ENCODE measurements at regions not wholly inside any gene's neighbourhood (a gene's known extent, or its start where the extent isn't known, plus 50 kb on each side); places are given as distances from the start of the nearest gene placed in this dataset.

DNA sequence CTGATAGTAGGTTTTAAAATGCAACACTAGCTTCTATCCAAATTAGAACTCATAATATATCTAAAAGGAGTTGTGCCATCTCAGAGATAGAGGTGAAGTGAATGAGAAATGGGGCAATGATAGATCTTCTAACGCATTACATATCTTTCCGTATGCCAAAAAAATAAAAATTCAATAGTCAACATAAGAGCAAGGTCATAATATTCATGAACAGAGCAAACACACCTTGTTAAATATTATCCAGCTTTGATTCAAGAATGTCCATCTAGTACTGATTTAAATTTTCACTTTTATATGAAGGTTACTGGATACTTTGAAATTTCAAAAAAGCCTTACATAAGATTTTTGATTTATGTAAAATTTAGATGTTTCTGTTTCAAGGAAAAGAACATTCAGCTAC lies 554.5 kb downstream of the NSUN3 start:
- no peak overlapping the region for H3K4me3 Mint-ChIP-seq
- H3K36me3 Mint-ChIP-seq = no peaks in the 10 kb centered on the region
- H3K9me3 ChIP-seq (replicated peaks in 1 of 2; ENCODE audit: control insufficient read depth in 1 of 2, insufficient read depth in 1 of 2, low read length in 2 of 2) = no peaks in the 10 kb centered on the region
- no peaks in the 10 kb centered on the region for H3K4me1 ChIP-seq (ENCODE audit: control insufficient read depth in 1 of 2, insufficient read depth in 2 of 2, low read length in 2 of 2)
- H4K20me1 ChIP-seq (ENCODE audit: insufficient read depth, low read length) = no peaks in the 10 kb centered on the region
- no peak for DNase-seq
- no peaks in the 10 kb centered on the region for H3K27me3 ChIP-seq (ENCODE audit: control insufficient read depth in 2 of 2, insufficient read depth in 2 of 2, low read length in 2 of 2)
- no peak for TF ChIP-seq CTCF (IDR thresholded peaks at IDR 0.05)
- no peak overlapping the region for H3K4me2 ChIP-seq (replicated peaks; ENCODE audit: extremely low read depth, low read length, poor library complexity, severe bottlenecking)
- H3K9ac ChIP-seq (ENCODE audit: insufficient read depth, low read length, poor library complexity, severe bottlenecking) = no peak overlapping the region
- H3K4me3 ChIP-seq (replicated peaks in 1 of 3; ENCODE audit: low read depth in 2 of 3, low read length in 3 of 3) = no peak overlapping the region
- H3K79me2 ChIP-seq (ENCODE audit: insufficient read depth, low read length) = no peaks in the 10 kb centered on the region
- H3K27ac ChIP-seq (ENCODE audit: low read depth in 1 of 2, low read length in 2 of 2) = no peak overlapping the region
- no peak overlapping the region for H2AFZ ChIP-seq (ENCODE audit: insufficient read depth, low read depth, low read length, poor library complexity, severe bottlenecking)
- no peak overlapping the region for H3K27ac Mint-ChIP-seq
- intact Hi-C loops (cut with micrococcal nuclease) = no loop called here
- peaks cover 0 to 2% (median 0%) of the 10 kb centered on the region in 3 donors for H3K27me3 Mint-ChIP-seq (ENCODE audit: low read depth in 3 of 3)
- no peaks in the 10 kb centered on the region for H3K4me1 Mint-ChIP-seq
- H3K9me3 Mint-ChIP-seq = peaks cover 0 to 4% (median 0%) of the 10 kb centered on the region in 7 donors
- WGBS (ENCODE audit: insufficient coverage) = no CpG with 5 or more reads among the region's 2 CpGs
- H3K36me3 ChIP-seq (replicated peaks in 1 of 2; ENCODE audit: control insufficient read depth in 1 of 2, insufficient read depth in 2 of 2, low read length in 2 of 2) = no peaks in the 10 kb centered on the region

- Mint-ChIP-seq H3K4me3 (no peak overlapping the region), H3K4me1 (no peaks in the 10 kb centered on the region), H3K27ac (no peak overlapping the region), H3K36me3 (no peaks in the 10 kb centered on the region), H3K27me3 (ENCODE audit: low read depth in 3 of 3) (no peaks in the 10 kb centered on the region), H3K9me3 (peaks cover 0 to 2% (median 0%) of the 10 kb centered on the region in 7 donors)
- Histone ChIP-seq H3K4me3 (replicated peaks in 1 of 3; ENCODE audit: low read depth in 2 of 3, low read length in 3 of 3) (no peak overlapping the region), H2AFZ (ENCODE audit: insufficient read depth, low read depth, low read length, poor library complexity, severe bottlenecking) (no peak overlapping the region), H3K79me2 (ENCODE audit: insufficient read depth, low read length) (no peaks in the 10 kb centered on the region), H3K9me3 (replicated peaks in 1 of 2; ENCODE audit: control insufficient read depth in 1 of 2, insufficient read depth in 1 of 2, low read length in 2 of 2) (no peaks in the 10 kb centered on the region), H3K4me2 (replicated peaks; ENCODE audit: extremely low read depth, low read length, poor library complexity, severe bottlenecking) (no peak overlapping the region), H3K9ac (ENCODE audit: insufficient read depth, low read length, poor library complexity, severe bottlenecking) (no peak overlapping the region), H3K27me3 (ENCODE audit: control insufficient read depth in 2 of 2, insufficient read depth in 2 of 2, low read length in 2 of 2) (no peaks in the 10 kb centered on the region), H4K20me1 (ENCODE audit: insufficient read depth, low read length) (no peaks in the 10 kb centered on the region), H3K4me1 (ENCODE audit: control insufficient read depth in 1 of 2, insufficient read depth in 2 of 2, low read length in 2 of 2) (no peaks in the 10 kb centered on the region), H3K36me3 (replicated peaks in 1 of 2; ENCODE audit: control insufficient read depth in 1 of 2, insufficient read depth in 2 of 2, low read length in 2 of 2) (no peaks in the 10 kb centered on the region), H3K27ac (ENCODE audit: low read depth in 1 of 2, low read length in 2 of 2) (no peak overlapping the region)
- WGBS (ENCODE audit: insufficient coverage) = 80% methylated on average over 1 of the region's 3 CpGs
- DNase-seq = no peak
- TF ChIP-seq CTCF (IDR thresholded peaks at IDR 0.05) = no peak
- intact Hi-C loops (cut with micrococcal nuclease) = no loop called here
These were observed 556.8 kb downstream of the NSUN3 start for GRCh38 chr3:94619643-94620042.

Measured in CD14-positive monocyte (primary cell).